ENCODE measurements at regions not wholly inside any gene's neighbourhood (a gene's known extent, or its start where the extent isn't known, plus 50 kb on each side); places are given as distances from the start of the nearest gene placed in this dataset.

- Histone ChIP-seq H3K27me3 (ENCODE audit: control insufficient read depth, low read length) (no peaks in the 10 kb centered on the region), H3F3A (ENCODE audit: control insufficient read depth, insufficient read depth) (no peaks in the 10 kb centered on the region), H3K79me2 (ENCODE audit: control insufficient read depth, low read length) (no peaks in the 10 kb centered on the region), H3K9me3 (ENCODE audit: control insufficient read depth, insufficient read depth, low read length) (no peaks in the 10 kb centered on the region), H4K20me1 (ENCODE audit: control insufficient read depth, insufficient read depth, low read depth, low read length) (no peaks in the 10 kb centered on the region), H3K4me3 (ENCODE audit: low read length) (no peak overlapping the region), H3K9me2 (replicated peaks; ENCODE audit: control insufficient read depth, low read length) (no peaks in the 10 kb centered on the region), H3K4me1 (ENCODE audit: control insufficient read depth, low read length) (no peaks in the 10 kb centered on the region), H3K36me3 (ENCODE audit: control insufficient read depth, low read length) (no peaks in the 10 kb centered on the region), H3K4me2 (ENCODE audit: low read length) (no peak overlapping the region), H3K27ac (ENCODE audit: low read depth, low read length) (no peak overlapping the region)
- no peak for TF ChIP-seq CTCF (IDR thresholded peaks at IDR 0.05; ENCODE audit: low read depth, low read length, poor library complexity, severe bottlenecking)
- TF ChIP-seq EZH2phosphoT487 (IDR thresholded peaks at IDR 0.05; ENCODE audit: borderline replicate concordance, low read length) = no peak
Observed at GRCh38 chr6:14442242-14442641, 324.7 kb downstream of the CD83 start.

- Histone ChIP-seq H3F3A (ENCODE audit: control insufficient read depth, insufficient read depth) (no peaks in the 10 kb centered on the region), H4K20me1 (ENCODE audit: control insufficient read depth, insufficient read depth, low read depth, low read length) (no peaks in the 10 kb centered on the region), H3K36me3 (ENCODE audit: control insufficient read depth, low read length) (no peaks in the 10 kb centered on the region), H3K27ac (ENCODE audit: low read depth, low read length) (no peak overlapping the region), H3K9me2 (replicated peaks; ENCODE audit: control insufficient read depth, low read length) (no peaks in the 10 kb centered on the region), H3K4me1 (ENCODE audit: control insufficient read depth, low read length) (no peaks in the 10 kb centered on the region), H3K4me2 (ENCODE audit: low read length) (no peak overlapping the region), H3K4me3 (ENCODE audit: low read length) (no peak overlapping the region), H3K27me3 (ENCODE audit: control insufficient read depth, low read length) (no peaks in the 10 kb centered on the region), H3K9me3 (ENCODE audit: control insufficient read depth, insufficient read depth, low read length) (no peaks in the 10 kb centered on the region), H3K79me2 (ENCODE audit: control insufficient read depth, low read length) (no peaks in the 10 kb centered on the region)
- TF ChIP-seq CTCF (IDR thresholded peaks at IDR 0.05; ENCODE audit: low read depth, low read length, poor library complexity, severe bottlenecking) (no peak), EZH2phosphoT487 (IDR thresholded peaks at IDR 0.05; ENCODE audit: borderline replicate concordance, low read length) (no peak)
Observed at GRCh38 chr6:14443629-14444268, 326.2 kb downstream of the CD83 start.

GRCh38 chr6:14444295-14444972 is 326.9 kb downstream of the CD83 start:
- Histone ChIP-seq H4K20me1 (ENCODE audit: control insufficient read depth, insufficient read depth, low read depth, low read length) (no peaks in the 10 kb centered on the region), H3K9me3 (ENCODE audit: control insufficient read depth, insufficient read depth, low read length) (no peaks in the 10 kb centered on the region), H3K4me1 (ENCODE audit: control insufficient read depth, low read length) (no peaks in the 10 kb centered on the region), H3K27me3 (ENCODE audit: control insufficient read depth, low read length) (no peaks in the 10 kb centered on the region), H3K4me3 (ENCODE audit: low read length) (no peak overlapping the region), H3K79me2 (ENCODE audit: control insufficient read depth, low read length) (no peaks in the 10 kb centered on the region), H3K4me2 (ENCODE audit: low read length) (no peak overlapping the region), H3K9me2 (replicated peaks; ENCODE audit: control insufficient read depth, low read length) (no peaks in the 10 kb centered on the region), H3K36me3 (ENCODE audit: control insufficient read depth, low read length) (no peaks in the 10 kb centered on the region), H3K27ac (ENCODE audit: low read depth, low read length) (no peak overlapping the region), H3F3A (ENCODE audit: control insufficient read depth, insufficient read depth) (no peaks in the 10 kb centered on the region)
- TF ChIP-seq CTCF (IDR thresholded peaks at IDR 0.05; ENCODE audit: low read depth, low read length, poor library complexity, severe bottlenecking) (no peak), EZH2phosphoT487 (IDR thresholded peaks at IDR 0.05; ENCODE audit: borderline replicate concordance, low read length) (no peak)
